Stimulated activated CD4-positive, alpha-beta T cell treated with anti-CD3 and anti-CD28 coated beads, Interleukin-4, amount 100 ng/mL, for 4 hours (primary cell): ENCODE measurements at regions not wholly inside any gene's neighbourhood (a gene's known extent, or its start where the extent isn't known, plus 50 kb on each side); places are given as distances from the start of the nearest gene placed in this dataset.
"Not testable (repeated sequence)": the region's sequence is repeated elsewhere in the genome, so short reads cannot be mapped to it uniquely, and the experiment has no call there.

Source experiments
- DNase-seq, 2 experiments: peaks; one replicate each; pipeline ENCODE4 v3.0.0-alpha.2; 2020

DNA sequence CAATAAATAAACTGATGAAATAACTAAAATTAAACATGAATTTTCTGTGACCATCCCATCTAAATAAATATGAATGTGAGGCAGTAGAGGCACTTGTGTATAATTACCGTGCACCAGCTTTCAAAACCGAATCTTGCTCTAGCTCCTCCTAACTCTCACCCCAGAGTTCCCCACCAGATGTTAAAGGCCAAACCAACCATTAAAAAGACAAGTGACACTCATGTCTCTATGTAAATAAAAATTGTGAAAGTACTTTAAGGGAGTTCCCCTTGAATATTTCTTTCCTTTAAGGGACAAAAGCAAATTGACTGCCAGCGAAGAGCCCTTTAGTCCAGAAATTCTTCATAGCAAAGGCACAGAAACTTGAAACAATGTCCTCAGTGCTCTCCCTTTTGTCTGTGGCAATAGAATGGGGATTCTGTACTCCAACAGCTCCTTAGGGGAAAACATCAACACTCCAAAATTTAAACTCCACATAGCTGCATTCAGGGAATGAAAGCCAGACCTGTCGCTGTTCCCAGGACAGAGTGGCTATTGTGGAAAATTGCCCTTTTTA lies 101.7 kb upstream of the SOX21 start:
- no peak for DNase-seq

DNA sequence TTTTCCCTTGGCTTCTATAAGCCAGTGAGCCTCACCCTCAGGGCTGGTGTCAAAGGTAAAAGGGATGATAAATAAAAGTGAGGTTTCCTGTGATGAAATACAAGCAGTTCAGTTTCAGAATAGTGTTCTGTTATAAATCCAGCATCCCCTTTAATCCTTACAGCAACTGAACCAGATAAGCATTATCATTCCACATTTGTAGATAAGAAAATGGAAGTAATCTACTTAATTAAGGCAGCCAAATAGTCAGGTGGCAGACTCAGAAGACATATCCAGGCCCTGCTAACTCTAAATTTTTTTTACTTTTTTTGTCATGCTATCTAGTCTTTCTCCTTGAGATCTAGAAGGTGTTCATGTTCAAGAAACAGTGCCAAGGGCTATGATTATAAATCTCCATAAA lies 99.4 kb upstream of the SOX21 start:
- no peak for DNase-seq

- DNase-seq, result no peak
Observed at GRCh38 chr13:94800423-94800822, 88.1 kb upstream of the SOX21 start.

DNA sequence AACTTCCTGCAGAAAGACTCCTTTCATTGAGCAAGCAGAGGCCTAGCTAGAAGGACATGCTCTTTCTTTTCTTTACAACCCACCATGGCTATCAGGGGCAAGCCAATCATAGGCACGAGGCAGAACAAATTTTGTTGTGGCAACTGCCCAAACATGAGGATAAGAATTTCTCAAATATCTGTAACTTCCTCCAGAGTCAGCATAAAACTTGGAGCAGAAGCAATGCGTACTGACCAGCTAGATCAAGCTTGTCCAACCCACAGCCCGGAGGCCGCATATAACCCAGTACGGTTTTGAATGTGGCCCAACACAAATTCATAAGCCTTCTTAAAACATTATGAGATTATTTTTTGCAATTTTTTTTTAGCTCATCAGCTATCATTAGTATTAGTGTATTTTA lies 87.0 kb upstream of the SOX21 start:
- DNase-seq, result no peak

DNA sequence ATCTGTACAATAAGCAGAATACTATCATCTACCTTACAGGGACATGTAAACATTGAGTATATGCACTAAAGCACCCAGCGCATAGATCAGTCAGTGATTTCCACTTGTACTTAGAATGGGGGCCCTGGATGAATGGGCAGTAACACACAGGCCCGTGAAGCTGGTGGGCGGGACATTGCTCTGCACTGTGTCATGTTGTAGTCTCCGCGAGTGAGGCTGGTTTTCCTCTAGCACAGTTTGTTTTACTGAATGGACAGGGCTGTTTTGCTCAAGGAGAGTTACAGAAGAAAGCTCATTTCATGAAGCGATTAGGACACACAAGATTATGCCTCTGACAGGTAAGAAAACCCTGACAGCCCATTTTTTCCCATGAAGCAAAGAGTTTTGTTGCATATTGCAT lies 86.4 kb upstream of the SOX21 start:
- DNase-seq, result no peak

DNA sequence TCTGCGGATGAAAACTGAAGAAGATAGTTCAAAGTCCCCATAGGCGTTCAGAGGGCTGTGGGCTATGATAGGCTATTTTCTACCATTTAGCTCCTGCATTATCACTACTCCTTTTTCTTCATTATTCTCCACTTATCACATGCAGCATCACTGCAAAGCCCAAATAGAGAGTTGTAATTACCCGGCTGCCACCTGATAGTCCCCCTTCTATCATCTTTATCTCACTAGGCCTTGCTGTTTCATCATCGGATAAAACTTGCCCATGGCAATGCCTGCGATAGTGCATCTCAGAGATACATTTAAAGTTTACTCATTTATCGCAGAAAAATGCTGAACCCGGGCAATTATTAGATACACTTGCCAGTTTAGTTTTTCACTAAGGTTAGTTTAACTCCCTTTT lies 82.9 kb upstream of the SOX21 start:
- DNase-seq, result no peak

DNA sequence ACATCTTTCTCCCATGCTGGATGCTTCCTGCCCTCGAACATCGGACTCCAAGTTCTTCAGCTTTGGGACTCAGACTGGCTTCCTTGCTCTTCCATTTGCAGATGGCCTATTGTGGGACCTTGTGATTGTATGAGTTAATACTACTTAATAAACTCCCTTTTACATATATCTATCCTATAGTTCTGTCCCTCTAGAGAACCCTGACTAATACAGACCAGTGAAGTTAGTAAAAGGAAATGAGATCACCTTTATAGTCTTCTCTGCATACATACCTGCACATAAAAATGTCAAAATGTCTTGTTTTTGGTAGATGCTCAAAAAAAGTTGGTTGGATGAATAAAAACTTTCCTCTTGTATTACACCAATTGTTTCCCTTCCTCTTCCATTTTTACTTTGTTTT lies 73.9 kb upstream of the SOX21 start:
- DNase-seq, result not testable (repeated sequence)

DNA sequence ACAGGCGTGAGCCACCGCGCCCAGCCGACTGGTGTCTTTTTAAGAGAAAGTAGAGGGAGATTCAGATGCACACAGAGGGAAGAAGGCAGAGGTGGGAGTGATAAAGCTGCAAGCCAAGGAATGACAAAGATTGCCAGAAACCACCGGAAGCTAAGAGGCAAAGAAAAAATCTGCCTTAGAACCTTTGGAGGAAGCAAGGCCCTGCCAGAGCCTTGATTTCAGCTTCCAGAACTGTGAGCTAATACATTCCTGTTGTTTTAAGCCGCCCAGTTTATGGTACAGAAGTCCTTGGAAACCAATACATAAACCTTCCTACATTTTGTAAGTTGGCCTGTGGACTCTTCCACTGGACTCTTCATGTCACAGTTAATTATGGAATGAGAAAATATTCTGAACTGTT lies 71.7 kb upstream of the SOX21 start:
- no peak for DNase-seq

DNA sequence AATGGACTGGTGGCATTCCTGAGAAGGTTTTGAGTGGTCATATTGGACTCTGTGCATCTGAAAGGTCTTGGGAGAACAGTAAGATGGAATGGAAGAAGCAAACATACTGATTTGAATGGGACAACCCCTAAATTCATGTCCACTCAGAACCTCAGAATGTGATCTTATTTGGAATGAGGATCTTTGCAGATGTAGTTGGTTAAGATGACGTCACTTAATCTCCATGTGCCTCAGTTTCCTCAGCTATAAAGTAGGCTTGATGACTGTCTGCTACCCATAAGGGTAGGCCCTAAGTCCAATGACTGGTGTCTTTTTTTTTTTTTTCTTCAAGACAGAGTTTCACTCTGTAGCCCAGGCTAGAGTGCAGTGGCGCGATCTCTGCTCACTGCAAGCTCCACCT lies 71.1 kb upstream of the SOX21 start:
- DNase-seq, result no peak

GRCh38 chr13:94780421-94780820 lies 68.1 kb upstream of the SOX21 start:
- no peak for DNase-seq

DNA sequence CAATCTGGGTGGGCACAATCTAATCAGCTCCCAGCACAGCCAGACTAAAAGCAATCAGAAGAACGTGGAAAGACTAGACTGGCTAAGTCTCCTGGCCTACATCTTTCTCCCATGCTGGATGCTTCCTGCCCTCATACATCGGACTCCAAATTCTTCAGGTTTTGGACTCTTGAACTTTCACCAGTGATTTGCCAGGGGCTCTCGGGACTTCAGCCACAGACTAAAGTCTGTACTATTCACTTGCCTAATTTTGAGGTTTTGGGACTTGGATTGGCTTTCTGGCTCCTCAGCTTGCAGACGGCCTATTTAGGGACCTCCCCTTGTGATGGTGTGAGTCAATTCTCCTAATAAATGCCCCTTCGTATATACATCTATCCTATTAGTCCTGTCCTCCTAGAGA lies 66.6 kb upstream of the SOX21 start:
- DNase-seq, result no peak

DNA sequence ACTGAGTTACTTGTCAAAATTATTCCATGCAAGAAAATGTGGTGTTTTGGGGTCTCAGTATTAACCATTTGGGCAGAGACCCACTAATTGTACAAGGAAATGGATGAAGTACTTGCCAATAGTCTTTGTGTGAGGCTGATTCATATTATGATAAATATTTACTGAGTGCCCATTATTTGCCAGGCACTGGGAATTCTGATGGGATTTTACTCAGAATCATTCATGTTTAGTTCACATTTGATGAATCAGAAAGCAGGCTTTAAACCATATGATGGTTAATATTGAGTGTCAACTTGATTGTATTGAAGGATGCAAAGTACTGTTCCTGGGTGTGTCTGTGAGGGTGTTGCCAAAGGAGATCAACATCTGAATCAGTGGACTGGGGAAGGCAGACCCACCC lies 66.2 kb upstream of the SOX21 start:
- no peak for DNase-seq

DNA sequence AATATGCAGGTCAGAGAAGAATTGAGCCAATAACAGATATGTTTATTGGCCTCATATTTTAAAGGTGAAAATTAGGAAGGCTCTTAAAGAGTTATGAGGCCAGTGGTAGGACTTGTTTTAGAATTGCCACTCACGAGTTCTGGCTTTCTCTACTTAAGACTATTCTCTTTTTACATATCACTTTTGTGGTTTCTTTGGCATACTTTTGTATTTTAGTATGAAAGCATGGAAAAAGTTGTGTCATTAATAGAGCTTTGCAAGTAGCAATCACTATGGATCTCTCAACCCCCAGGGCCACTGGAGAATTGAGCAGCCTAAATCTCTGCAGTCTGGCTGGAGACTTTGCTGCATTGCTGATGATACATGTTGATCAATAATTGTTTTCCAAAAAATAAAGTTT lies 64.6 kb upstream of the SOX21 start:
- no peak for DNase-seq

- no peak for DNase-seq
Observed at GRCh38 chr13:94776300-94776699, 64.0 kb upstream of the SOX21 start.

DNA sequence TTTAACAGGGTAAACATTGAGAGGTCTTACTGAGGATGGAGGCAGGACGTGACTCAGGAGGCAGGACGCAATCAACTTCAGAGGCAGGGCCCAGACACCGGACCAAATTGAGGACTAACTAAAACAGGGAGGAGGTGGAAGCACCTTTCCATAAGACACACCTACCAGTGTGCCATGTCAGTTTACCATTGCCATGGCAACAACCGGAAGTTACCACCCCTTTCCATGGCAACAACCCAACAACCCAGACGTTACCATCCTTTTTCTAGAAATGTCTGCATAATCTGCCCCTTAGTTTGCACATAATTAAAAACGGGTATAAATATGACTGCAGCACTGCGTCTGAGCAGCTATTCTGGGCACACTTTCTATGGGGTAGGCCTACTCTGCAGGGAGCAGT lies 53.5 kb upstream of the SOX21 start:
- DNase-seq, result no peak

DNA sequence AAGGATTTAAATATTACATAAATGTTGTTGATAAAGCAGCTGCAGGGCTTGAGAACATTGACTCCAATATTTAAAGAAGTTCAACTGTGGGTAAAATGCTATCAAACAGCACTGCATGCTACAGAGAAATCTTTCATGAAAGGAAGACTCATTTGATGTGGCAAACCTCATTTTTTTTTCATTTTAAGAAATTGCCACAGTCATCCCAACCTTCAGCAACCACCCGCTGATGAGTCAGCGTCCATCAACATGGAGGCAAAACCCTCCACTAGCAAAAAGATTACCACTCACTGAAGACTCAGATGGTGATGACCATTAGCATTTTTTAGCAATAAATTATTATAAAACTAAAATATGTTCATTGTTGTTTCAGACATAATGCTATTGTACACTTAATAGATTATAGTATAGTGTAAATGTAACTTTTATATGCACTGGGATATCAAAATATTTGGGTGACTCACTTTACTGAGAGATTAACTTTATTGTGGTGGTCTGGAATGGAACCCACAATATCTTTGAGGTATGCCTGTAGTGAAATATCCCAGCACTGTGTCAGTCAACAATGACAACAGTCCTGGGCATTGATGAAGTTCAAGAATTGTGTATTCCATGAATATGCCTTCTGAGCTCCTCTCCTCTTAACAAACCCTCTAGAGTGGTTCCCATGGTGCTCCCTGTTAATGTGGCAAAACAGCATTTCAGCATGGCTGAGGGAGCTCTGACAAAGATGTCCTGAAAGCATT lies 52.4 kb upstream of the SOX21 start:
- no peak for DNase-seq
